Kidney tubule cell (primary cell): ENCODE measurements at regions not wholly inside any gene's neighbourhood (a gene's known extent, or its start where the extent isn't known, plus 50 kb on each side); places are given as distances from the start of the nearest gene placed in this dataset.
"Not testable (repeated sequence)": the region's sequence is repeated elsewhere in the genome, so short reads cannot be mapped to it uniquely, and the experiment has no call there.

Experiments used
- DNase-seq: peaks from one replicate; pipeline ENCODE4 v3.0.0-alpha.2; 2018; ENCODE audit warnings: low spot score

DNA sequence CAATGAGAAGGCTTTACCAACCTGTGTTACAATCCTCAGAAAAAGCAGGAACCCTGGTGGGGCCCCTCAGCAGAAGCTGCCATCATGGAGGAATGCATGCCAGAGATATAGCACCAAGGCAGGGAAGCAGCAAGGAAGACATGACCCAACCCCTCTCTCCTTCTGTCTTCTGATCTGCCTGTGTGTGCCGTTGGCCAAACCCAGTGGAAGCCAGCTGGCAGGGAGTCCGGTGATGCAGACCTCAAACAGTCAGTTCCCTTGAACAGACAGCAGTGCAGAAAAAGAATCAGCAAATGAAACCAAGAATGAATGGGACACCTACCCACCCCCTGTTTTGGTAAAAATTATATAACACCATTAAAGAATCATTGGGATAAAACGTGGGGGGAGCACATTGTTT, 234.2 kb downstream of the ZNF608 start:
- DNase-seq, result no peak

DNA sequence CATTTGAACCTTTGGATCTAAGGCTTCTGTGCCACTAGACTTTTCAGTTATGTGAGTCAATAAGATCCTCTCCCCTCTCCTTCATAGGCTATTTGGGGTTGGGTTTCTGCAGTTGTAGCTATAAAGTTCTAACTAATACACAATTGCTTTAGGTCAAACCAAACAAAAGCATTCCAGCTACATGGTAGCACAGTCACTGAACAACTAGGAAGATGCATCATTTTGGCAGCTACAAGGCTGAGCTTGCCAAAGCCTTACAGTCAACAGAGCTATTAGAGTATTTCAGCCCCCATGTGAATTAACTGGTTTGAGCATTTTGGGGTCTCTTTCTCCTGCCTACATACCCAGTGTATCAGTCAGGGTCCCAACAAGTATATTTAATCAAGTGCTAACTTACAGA, 234.6 kb downstream of the ZNF608 start:
- DNase-seq, result no peak

DNA sequence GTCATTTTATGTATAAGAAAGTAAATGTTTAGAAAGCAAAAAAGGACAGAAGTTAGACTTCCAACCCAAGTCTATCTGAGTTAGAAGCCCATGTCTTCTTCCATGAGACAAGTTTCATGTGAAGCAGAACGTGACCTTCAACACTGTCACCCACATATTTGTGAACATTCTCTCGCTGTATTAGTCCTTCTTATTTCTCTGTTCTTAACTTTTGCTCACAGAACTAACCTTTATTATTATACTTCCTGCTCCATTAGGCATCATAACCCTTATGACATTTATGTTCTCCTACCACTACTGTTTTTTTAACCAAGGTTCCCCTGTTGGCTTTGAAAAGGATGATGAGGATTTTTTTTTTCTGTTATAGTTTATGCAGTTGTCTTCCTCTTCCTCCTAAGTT, 238.8 kb downstream of the ZNF608 start:
- no peak for DNase-seq

DNA sequence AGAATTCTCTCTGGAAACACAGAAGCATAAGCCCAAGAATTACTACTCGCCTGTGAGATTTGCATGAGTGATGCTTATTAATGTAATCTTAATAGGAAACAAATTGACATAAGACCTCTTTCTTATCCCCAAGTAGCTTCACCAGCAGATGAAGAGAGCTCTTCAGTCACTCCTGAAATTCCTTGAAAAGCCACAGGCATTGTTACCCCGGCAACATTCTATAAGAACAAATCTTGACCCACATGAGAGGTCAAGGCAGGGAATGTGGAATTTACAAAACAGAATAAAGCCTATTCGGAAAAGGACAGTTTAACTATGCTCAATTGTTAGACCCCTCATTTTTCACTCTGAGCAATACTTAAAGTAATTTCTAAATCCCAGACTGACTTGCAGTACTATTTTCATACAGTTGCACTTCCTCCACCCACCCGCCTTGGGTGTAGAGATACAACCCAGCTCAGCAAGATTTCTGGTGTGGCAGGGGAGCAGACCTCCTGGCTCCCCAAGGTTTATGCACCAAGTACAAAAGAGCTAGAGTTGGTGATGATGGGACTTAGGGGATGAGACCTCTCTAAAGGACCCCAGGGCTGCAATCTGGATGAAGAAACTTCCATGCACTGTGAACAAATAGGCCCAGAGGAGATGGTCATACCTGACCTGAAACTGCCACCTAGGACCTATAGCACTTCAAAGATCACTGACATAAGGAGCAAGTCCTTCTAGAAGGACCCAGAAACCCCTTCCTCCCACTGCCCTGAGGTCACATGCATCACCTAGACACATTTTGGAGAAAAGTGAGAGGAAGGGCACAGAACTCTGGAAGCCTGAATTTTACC, 242.1 kb downstream of the ZNF608 start:
- DNase-seq, result peak; percentile 44

DNA sequence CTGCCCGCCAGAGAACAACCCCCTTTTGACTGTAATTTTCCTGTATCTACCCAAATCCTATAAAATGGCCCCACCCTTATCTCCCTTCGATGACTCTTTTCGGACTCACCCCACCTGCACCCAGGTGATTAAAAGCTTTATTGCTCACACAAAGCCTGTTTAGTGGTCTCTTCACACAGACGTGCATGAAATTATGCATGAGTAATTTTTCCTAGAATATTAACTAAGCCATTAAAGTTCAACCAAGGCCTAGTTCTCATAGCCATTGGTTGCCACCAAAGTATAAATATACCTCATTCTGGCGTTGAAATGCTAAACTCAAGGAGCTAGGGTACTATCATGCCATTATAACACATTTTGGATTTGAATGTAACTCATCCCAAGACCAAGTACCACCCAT, 243.9 kb downstream of the ZNF608 start:
- peak; percentile 59 for DNase-seq

DNA sequence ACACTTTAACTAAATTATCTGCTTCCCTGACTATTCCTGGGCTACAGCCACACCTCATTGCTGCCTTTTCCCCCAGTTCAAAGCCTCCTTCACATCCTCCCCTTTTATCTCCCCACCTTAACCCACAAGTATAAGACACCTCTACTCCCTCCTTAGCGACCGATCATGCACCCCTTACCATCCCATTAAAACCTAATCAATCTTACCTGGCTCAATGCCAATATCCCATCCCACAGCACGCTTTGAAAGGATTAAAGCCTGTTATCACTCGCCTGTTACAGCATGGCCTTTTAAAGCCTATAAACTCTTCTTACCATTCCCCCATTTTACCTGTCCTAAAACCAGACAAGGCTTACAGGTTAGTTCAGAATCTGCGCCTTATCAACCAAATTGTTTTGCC, 246.6 kb downstream of the ZNF608 start:
- DNase-seq, result not testable (repeated sequence)

DNA sequence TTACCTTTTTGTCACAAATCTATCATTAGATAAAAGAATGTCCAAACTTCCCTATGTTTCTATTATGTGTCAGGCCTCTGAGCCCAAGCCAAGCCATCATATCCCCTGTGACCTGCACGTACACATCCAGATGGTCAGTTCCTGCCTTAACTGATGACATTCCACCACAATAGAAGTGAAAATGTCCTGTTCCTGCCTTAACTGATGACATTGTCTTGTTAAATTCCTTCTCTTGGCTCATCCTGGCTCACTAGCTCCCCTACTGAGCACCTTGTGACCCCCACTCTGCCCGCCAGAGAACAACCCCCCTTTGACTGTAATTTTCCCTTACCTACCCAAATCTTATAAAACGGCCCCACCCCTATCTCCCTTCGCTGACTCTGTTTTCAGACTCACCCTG, 249.5 kb downstream of the ZNF608 start:
- not testable (repeated sequence) for DNase-seq

DNA sequence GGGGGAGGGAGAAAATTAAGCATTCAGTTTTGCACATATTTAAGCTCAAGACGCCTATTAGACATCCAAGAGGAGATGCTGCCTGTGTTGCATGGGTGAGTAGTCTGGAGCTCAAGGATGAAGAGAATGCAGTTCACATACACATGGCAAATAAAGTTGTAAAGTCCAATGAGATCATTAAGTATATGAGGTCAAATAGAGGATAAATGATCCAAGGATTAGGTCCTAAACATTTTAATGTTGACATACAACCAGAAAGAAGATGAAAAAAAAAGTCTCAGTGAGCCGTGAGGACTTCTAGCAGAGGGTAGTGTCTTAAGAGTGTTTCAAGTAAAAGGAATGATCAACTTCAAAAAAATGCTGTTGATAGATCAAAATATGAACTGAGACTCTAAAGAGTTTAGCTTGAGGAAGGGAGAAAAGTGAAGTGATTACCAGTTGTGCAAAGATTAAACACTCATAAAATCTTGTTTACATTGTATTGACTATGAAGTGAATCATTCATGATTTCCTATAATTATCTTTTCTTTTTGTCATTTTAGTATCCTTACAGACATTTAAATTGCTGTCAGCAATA, 251.8 kb downstream of the ZNF608 start:
- no peak for DNase-seq

DNA sequence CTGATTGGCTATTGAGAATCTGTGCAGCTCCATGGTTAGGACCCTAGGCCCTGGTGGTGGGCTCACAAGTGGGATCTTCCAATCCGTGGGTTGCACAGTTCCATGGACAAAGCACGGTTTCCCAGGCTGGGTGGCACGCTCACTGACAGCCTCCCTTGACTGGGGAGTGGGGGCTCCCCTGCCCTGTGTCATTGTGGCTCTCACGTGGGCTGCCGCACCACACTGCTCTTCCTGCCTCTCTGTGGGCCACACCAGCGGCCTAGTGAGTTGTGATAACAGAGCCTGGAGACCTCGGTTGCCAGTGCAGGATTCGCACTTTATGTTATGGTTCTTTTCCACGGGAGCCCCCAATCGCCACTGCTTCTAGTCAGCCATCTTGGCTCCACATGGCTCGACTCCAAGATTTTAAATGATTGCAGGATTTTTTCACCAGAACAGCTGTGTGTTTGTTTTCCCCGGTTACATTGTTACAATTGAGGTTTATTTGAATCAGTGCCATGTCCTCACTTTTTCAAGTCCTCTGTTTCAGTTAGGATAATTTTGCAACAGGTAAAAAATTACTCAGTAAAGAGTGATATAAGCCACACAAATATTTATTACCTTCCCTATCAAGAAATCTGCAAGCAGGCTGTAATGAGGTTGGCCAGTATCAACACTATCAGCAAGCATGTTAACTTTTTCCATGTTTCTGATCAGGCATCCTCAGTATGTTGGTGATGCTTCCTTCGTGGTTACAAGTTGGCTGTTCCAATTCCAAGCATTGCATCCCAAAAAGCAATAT, 253.8 kb downstream of the ZNF608 start:
- DNase-seq, result no peak

DNA sequence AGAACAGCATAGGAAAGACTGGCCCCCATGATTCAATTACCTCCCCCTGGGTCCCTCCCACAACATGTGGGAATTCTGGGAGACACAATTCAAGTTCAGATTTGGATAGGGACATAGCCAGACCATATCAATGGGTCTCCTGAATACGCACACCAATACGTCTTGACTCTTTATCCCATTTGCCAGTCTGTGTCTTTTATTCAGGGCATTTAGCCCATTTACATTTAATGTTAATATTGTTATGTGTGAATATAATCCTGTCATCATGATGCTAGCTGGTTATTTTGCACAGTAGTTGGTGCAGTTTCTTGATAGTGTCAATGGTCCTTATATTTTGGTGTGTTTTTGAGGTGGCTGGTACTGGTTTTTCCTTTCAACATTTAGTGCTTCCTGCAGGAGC, 256.1 kb downstream of the ZNF608 start:
- not testable (repeated sequence) for DNase-seq

DNA sequence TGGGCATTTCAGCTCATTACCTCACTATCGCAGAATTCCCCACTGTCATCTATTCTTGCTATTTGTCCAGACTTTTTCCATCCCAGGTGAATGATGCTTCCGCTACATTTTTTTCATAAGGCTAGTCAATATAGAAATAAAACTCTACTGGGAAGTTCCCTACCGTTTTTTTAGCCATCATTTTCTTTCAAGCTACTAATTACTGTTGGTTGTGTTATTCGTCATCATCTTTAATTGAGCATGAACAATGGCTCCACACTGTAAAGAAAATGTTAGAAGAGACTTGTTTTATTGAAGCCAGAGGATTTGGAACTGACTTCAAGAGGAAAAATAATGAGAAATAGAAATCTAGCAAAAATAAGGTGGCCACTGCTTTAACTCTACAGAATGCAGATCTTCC, 265.0 kb downstream of the ZNF608 start:
- DNase-seq, result no peak

DNA sequence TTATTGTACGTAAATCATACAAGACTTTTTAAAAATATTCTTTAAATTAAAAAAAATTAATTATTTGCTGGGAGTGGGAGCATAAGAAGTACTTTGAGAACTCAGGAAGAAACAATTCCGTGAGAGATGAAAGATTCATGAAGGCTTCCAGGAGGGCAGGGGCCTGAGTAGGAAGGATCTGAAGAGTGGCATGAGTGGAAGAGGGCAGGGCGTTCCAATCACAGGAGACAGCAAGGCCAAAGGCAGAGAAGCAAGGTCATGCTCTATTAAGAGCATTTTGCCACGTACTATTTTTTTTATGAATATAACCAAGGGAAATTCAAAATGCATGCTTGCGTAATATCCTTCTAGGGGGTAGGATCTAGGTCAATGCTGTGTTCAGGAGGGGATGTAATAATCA, 265.5 kb downstream of the ZNF608 start:
- no peak for DNase-seq

DNA sequence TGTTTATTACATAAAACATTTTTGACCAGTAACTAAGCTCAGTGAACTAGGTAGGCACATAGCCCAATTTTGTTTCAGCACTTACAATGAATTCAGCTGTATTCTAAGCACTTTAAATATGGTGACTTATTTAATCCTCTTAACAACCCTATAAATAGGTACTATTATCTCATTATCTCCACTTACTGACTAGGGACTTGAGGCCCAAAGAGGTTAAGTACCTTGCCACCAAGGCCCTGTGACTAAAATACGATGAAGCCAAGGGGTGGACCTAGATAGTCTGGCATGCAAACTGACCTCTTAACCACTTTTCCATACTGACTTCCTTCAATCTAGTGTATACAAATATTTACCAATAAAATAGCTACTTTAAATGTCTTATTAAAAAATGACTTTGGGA, 266.4 kb downstream of the ZNF608 start:
- no peak for DNase-seq

DNA sequence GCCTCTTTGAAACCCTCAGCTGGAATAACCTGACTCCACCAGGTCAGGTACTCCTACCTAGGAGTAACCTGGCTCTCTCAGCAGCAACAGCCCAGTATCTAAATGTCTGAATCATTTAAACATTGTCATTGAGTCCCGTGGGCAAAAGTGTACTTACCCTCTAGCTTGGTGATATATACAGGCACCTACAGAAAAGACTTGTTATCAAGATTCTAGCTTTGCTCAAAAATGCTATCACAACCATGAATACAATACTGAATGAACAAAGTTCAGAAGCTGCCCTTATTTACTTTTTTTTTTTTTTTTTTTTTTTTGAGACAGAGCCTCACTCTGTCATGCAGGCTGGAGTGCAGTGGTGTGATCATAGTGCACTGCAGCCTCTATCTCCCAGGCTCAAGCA, 268.2 kb downstream of the ZNF608 start:
- no peak for DNase-seq

DNA sequence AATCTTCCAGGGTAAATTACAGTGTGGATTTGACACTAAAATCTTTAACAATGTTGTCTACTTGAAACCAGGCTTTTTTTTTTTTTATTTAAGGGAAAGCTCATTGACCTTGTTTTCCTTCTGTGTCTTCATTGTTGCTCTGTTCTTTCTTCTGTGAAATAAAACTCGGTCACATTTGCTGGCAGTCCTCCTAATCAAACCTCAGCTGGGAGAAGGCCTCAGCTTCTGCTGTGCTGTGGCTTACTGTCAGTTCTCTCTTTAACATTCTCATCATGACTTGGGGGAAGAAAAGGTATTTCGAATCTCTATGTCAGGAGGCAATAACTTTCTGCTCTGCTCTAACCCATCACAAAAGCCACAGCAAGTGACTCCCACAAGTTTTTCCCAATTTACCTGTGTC, 268.9 kb downstream of the ZNF608 start:
- DNase-seq, result no peak

DNA sequence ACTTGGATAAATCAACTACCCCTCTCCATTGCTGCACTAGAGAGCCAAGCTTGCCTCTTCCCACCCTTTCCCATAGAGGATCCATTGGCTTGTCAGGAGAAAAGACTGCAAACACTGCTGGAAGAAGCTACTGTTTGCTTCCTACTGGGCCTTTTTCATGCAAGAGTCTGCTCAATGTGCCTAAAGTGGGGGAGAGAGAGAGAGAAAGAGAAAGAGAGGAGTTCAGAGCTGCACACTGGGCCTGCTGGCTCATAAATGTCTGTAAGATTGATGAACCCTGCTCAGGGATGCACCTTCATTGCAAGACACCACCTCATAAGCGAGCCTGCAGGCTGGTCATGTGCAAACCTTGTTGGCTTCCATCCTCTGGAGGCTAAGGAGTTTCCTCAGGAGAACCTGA, 269.4 kb downstream of the ZNF608 start:
- DNase-seq, result no peak

DNA sequence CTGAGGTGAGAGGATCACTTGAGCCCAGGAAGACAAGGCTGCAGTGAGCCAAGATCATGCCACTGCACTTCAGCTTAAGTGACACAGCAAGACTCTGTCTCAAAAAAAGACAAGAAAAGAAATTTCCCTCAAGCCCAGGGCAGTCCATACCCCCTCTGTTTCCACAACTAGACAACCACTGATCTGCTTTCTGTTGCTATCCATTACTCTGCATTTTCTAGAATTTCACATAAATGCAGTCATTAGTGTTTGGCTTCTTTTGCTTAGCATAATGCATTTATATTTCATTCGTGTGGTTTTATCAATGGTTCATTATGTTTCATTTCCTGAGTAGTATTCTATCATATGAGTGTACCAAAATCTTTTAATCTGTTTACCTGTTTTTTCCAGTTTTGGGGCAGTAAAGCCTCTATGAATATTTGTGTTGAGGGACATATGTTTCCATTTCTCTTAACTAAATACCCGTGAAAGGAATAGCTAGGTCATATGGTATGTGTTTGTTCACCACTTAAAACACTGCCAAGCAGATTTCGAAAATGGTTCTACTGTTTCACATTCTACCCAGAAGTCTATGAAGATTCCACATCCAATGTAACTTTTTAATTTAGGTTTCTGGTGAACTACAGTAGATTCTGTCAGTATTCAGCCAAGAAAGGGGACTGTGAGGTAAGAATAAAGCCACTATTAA, 271.8 kb downstream of the ZNF608 start:
- no peak for DNase-seq

DNA sequence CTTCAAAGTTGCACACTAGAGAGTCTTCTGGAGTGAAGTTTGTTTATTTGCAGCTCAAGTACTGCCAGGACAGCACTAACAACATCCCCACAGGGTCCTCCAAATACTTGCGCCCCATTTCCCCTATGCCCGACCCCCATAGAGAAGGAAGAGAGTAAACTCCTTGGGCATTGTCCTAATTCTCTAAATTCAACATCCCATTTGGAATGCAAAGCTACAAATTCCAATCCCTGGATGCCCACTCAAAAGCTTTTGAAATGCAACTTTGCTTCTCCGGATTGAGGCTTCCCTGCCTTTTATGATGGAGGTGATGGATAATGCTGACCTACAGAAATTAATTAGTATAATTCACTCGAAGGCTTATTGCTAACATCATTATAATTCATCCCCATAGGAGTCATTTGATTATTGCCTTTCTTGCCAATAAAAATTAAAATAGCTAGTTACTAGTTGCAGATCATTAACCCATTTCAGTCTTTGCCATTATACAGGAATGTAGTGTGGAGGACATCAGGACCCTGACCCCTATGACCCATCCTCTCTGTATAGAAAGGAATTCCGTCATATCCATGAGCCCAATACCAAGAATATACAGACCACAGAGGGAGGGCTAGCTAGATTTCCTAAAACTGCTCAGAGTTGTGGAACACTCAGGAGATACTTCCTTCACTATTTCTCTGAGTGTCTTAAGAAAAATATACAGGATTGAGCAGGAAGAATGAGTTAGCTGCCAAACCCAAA, 277.6 kb downstream of the ZNF608 start:
- no peak for DNase-seq

DNA sequence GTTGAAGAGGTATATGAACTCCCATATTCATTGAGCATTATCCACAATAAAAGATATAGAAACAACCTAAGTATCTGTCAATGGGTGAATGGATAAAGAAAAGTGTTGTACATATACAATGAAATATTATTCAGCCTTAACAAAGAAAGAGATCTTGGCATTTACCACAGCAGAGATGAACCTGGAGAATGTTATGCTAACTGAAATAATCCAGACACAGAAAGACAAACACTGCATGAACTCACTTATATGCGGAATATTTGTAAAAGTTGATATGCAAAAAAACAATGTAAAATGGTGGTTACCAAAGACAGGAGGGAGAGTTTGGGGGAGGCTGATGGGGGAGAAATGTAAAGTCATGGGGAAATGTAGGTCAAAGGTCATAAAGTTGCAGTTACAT, 278.7 kb downstream of the ZNF608 start:
- no peak for DNase-seq

DNA sequence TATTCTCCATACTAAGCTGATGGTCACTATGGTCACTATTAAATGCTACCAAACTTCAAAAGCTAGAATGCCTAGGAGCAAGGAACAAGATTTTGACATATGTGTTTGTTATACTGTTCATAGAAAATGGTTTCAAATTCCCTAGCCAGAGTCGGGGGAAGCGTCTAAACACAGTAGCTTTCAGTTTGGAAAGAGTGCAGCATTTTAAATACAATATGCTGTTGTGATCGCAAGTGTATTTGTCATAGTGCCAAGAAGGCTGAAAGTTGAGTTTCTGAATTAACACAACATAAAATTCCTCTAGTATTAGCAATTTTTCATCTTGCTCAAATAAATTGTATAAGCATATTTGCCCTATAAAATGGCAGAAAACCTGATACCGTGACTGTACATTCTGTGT, 280.4 kb downstream of the ZNF608 start:
- DNase-seq, result no peak

DNA sequence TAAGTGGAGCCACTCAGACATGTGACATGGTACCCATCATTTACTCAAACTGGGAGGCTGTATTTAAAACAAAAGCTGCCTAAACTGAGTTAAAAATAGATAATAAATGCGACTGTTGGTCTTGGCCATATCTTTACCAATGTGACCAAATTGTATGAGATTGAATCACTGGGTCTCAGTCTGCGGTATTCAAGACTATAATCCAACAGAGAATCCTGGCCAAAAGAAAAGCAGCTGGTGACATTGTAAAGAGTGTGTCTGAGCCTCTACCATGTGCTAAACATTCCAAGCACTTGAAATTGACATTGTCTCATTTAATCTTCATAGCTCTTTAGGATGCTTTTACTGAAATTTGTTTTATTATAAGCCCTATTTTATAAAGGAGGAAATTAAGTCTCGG, 282.6 kb downstream of the ZNF608 start:
- no peak for DNase-seq

DNA sequence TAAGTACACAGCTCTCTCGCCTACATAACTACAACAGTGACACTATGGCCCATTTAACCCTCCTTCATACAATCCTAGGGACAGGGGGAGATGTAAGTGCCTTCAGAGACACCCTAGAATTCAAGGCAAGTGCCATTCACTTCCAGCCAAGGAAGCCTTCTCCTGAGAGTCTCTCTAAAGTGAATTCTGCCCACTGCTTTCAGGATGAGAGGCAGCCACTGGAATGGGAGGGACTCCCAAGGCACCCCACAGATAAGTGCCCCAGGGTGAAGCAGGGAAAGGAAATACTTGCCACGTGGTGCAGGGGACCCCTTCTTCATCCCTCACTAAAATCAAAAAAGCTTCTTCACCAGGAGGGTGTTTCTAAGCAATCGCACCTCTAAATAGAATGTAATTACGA, 283.7 kb downstream of the ZNF608 start:
- DNase-seq, result no peak
